HG03196 (cell line): ENCODE measurements at regions not wholly inside any gene's neighbourhood (a gene's known extent, or its start where the extent isn't known, plus 50 kb on each side); places are given as distances from the start of the nearest gene placed in this dataset.
"Not testable (repeated sequence)": the region's sequence is repeated elsewhere in the genome, so short reads cannot be mapped to it uniquely, and the experiment has no call there.

Experiments
- ATAC-seq: cut with Tn5 transposase; IDR thresholded peaks from one replicate; pipeline ENCODE4 v1.9.1; 2021; ENCODE audit not compliant: unreplicated experiment

- no peak for ATAC-seq
These were observed 418.3 kb upstream of the CDIN1 start for GRCh38 chr15:36161108-36161507.

DNA sequence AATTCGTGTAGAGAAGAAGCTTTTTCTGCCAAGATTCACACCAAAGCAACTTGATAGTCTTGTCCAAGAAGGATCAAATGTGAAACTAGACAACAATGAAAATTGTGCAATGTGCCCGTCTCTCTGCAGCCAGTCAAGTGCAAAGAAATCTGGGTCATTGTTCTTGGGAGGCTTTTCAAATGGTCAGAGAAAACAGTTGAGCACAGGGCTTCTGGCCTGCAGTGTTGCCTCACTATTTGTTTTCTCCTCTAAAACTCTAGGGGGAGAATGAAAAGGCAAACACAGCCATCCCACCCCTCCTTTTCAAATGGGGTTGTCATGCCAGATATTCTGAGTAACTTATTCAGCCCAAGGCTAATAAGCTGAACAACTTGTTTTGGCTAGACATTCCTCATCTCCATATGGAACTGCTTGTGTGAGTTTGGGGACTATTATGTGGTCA is 417.6 kb upstream of the CDIN1 start:
- ATAC-seq, result no peak

- not testable (repeated sequence) for ATAC-seq
These were observed 415.4 kb upstream of the CDIN1 start for GRCh38 chr15:36163983-36164382.

DNA sequence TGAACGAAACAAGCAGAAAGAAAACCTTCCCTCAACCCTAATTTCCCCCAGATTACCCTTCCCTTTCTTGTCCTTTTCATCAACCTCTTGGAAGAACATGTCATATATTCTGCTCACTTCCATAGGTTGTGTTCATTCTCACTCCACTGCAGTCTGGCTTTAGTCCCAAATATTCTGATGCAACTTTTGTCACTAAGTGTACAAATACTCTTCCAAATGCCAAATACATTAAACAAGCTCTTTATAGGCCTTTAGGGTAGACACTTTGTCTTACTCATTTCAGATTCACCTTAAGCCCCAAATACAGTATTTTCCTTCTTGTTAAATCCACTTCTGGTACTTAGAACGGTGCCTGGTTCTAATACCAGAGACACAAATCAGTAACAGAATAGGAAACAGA is 406.5 kb upstream of the CDIN1 start:
- ATAC-seq, result no peak

DNA sequence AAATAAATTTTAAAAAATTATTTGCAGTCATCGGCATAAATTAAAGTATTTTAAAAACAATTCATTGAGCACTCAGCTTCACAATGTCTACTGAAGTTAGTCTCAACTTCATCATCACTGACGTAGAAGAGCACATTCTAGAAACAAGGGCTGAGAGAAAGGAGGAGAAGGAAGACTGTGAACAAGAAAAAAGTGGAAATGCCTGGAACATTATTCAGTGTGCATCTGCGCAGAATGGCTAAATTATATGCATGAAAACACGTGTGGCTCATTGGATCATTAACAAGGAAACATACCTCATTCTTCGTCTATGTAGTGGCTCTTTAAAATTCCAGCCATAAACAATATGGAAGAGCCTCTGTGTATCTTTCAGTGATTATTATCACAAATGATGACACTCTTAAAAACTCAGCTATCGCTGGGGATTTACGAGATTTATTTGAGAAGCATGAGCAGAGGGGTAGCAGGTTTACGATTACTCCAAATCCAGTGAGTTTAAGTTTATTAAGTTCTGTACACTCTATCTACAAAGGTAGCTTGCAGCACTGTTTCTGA is 404.2 kb upstream of the CDIN1 start:
- no peak for ATAC-seq

GRCh38 chr15:36175741-36176291 is 403.6 kb upstream of the CDIN1 start:
- no peak for ATAC-seq

GRCh38 chr15:36177590-36178302 is 401.7 kb upstream of the CDIN1 start:
- no peak for ATAC-seq

- ATAC-seq, result no peak
These were observed 401.2 kb upstream of the CDIN1 start for GRCh38 chr15:36178303-36178633.

DNA sequence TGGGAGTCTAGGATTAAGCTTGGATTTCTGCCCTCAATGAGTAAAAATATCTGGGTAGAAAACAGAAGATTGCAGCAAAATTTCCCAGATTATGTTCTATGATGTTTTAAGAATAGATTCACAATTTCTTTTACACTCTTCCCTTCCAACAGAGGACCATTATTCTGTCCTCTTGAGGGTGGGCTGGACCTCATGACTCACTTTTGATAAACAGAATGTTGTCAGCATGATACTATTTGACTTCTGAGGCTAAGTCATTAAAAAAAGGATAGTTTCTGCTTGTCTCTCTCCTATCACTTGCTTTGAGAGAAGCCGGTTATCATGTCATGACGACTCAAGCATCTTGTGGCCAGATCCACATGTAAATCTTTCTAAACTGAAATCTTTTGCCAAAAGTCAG is 396.2 kb upstream of the CDIN1 start:
- no peak for ATAC-seq

DNA sequence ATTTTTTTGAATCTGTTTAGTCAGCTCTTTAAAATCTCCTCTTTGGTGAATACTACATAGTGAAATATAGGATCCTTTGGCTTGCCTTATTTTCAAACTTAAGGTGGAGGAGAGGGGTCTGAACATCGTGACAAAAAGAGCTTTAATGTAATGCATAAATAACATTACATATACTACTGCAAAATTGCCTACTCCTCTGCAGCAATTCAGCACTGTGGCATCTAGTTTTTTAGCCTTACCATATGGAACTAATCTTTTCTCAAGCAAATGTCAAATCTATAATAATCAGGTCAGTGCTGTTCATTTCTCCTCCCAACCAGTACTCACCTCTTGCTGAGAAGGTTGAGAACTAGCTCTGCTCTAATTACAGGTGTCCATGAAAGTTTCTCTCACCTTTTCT is 394.0 kb upstream of the CDIN1 start:
- no peak for ATAC-seq

DNA sequence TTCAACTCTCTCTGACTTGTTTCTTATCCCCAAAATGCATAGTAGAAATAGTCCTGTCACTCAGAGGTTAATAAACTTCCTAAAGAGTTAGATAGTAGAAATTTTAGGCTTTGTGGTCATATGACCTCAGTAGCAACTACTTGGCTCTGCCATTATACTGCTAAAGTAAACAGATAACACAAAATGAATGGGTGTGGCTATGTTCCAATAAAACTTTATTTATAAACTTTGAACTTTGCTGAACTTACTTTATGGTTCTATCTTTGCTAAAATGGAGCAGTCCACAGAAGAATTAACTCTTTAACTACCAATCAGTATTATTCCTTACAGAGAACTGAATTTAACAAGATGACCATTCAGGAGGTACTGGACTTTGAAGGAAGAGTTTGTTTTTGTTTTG is 393.6 kb upstream of the CDIN1 start:
- no peak for ATAC-seq

- ATAC-seq, result no peak
These were observed 393.1 kb upstream of the CDIN1 start for GRCh38 chr15:36186376-36186775.

DNA sequence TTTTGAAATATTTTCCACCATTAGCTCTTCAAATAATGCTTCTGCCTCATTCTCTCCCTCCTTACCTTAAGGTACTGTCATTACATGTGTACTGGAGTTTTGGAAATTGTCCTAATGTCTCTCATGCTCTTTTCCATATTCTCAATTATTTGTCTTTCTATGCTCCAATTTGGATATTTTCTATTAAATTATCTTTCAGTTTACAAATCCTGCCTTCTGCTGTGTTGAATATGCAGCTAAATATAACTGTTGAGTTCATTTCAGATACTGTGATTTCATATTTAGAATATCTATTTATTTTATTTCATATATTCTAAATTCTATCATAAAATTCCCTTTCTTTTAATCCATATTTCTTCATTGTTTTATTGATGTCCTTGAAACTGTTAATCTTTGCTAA is 388.0 kb upstream of the CDIN1 start:
- ATAC-seq, result no peak

- not testable (repeated sequence) for ATAC-seq
These were observed 383.9 kb upstream of the CDIN1 start for GRCh38 chr15:36195361-36196007.

- ATAC-seq, result no peak
These were observed 370.4 kb upstream of the CDIN1 start for GRCh38 chr15:36208868-36209582.

DNA sequence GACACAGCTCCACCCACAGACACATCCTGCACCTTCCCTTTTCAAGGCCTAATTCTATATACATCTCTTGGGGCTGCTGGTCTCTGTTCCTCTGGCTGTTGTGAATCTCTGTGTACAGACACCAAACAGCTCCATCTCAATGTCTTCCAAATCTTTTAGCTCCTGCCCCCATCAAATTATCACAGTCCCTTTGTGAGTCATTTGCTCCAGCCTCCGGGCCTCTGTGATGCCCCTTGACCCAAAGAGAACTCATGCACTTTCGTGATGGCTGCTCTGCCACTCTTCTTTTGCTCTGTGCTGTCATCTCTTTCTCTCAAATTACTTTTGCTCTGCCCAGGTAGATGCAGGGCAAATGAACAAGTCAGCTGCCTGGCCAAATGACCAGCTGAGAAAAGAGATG is 369.0 kb upstream of the CDIN1 start:
- no peak for ATAC-seq

GRCh38 chr15:36218322-36218721 is 361.1 kb upstream of the CDIN1 start:
- ATAC-seq, result no peak

- no peak for ATAC-seq
These were observed 360.4 kb upstream of the CDIN1 start for GRCh38 chr15:36218991-36219390.

GRCh38 chr15:36221992-36222391 is 357.4 kb upstream of the CDIN1 start:
- ATAC-seq, result no peak

DNA sequence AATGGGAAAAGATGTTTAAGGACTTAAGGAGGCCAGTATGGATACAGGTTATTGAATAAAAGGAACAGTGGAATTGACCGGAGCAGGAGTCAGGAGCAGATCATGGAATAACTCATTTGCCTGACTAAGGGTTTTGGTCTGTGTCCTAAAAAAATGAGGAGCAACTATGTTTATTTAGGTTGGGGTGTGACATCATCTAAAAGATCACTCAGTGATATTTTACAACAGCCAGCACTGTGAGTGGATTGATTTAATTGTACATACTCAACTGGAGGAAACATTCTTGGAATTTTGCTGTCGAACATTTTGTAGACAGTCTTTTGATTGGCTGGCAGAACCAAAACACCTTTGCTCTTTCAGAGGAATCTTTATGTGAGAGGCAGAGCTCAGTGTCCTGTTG is 348.6 kb upstream of the CDIN1 start:
- ATAC-seq, result no peak

- no peak for ATAC-seq
These were observed 346.9 kb upstream of the CDIN1 start for GRCh38 chr15:36232491-36232890.

DNA sequence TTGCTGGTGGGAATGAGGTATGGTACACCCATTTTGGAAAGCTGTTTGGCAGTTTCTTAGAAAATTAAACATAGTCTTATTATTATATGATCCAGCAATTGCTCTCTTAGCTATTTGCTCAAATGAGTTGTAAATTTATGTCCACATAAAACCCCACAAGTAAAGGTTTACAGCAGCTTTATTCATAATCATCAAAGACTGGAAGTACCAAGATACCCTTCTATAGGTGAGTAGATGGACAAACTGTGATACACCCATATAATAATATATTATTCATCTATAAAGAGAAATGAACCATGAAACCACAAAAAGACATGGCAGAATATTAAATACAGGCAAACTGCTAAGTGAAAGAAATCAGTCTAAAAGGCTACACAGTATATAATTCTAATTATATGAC is 344.7 kb upstream of the CDIN1 start:
- ATAC-seq, result no peak
